ENCODE measurements at regions not wholly inside any gene's neighbourhood (a gene's known extent, or its start where the extent isn't known, plus 50 kb on each side); places are given as distances from the start of the nearest gene placed in this dataset.

DNA sequence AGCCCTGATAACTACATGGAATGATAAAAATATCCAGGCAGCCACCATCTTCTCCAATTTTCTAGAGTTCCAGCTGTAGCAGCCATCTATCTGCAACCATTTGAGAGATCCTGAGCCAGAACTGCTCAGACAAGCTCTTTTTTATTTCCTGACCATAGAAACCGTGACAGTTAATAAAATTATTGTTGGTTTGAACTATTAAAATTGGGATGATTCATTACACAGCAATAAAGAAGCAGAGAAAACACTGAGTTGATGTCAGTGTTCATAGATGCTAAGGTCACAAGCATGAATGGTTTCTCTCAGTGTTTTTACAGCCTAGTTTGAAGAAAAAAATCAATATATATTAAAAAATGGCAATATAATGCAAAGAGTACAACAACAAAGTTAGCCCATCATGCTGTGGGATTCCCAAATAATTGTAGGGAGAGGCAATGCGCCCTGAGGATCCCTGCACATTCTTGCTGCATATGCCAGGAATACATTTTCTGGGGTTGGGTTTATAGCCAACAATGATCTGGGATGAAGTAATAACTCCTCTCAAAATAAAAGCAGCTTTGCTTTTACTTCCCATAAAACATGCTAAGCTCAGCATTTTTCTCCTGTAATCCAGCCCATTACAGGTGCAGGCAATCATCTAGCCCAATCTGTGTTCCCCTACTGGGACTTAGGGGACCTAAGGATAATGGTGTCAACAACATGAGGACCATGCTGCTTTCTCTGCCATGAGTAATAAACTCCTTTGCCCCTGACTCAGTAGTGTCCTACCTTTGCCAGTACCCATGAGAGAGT is 84.0 kb downstream of the PABPC4L start:
- TF ChIP-seq PRDM1 (tag by site-specific recombination; IDR thresholded peaks at IDR 0.05) (no peak), ZFHX2 (tag by site-specific recombination; conservative IDR thresholded peaks at IDR 0.05) (no peak), HOXA7 (CRISPR knock-in tag; IDR thresholded peaks at IDR 0.05; ENCODE audit: borderline replicate concordance) (no peak)
